RPMI8226 (cell line): ENCODE measurements at regions not wholly inside any gene's neighbourhood (a gene's known extent, or its start where the extent isn't known, plus 50 kb on each side); places are given as distances from the start of the nearest gene placed in this dataset.
"Not testable (repeated sequence)": the region's sequence is repeated elsewhere in the genome, so short reads cannot be mapped to it uniquely, and the experiment has no call there.

Experiments used
- DNase-seq: peaks from one replicate; pipeline ENCODE4 v3.0.0-alpha.2; 2015

DNA sequence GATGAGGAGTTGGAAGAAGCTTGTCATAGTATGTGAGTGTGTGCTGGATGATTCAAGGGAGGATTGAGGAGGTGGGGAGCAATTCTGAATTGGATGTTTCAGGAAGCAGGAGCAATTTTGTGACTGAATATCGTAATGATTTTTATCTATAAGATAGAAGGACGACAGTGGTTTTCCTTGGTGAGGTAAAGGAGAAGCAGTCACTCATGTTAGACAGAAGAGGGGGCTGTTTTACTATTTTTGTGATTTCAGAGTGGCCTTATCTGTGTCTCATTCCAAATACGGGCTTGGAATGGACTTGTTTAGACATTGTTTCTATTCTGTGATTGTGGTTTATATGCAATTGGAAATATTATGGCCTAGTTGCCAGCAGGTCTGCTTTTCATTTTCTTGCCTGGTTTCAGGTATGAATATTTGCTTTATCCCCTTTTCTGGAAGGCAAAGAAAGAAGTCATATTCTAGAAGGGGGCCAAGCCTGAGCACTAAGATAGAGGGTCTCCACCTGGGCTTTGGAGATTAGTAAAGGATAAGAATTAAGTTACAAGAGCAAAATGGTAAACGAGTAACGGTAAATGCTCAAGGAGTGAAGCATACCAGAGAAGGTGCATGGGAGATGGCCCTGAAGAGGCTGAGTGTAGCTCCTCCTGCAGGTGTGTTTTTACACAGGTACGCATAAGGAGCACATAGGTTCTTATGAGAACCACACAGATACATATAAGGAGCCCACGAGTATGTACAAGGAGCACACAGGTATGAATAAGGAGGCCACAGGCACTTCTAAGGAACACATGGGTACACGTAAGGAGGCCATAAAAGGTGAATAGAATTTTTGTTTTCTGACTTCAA is 124.6 kb upstream of the KCNAB1 start:
- DNase-seq = peak; percentile 50

DNA sequence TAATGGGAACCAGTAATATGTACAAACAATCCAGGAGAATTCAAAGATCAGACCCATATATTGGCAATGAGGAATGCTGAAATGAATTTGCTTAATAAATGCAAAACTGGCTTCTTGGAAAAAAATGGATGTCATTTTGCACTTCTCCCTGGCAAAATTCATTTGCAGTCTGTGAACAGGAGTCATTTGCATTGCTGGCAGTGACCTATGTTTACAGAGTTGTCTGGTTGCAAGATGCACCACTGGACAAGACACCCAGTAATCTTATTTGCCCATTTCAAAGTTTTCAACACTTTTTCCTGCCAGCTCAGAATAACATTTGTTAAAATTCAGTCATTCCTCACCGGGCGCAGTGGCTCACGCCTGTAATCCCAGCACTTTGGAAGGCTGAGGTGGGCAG is 123.5 kb upstream of the KCNAB1 start:
- no peak for DNase-seq

DNA sequence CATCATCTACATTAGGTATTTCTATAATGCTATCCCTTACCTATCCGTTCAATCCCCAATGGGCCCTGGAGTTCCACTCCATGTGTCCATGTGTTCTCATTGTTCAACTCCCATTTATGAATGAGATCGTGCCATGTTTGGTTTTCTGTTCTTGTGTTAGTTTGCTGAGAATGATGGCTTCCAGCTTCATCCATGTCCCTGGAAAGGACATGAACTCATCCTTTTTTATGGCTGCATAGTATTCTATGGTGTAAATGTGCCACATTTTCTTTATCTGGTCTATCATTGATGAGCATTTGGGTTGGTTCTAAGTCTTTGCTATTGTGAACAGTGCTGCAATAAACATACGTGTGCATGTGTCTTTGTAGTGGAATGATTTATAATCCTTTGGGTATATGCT is 122.2 kb upstream of the KCNAB1 start:
- DNase-seq = not testable (repeated sequence)

DNA sequence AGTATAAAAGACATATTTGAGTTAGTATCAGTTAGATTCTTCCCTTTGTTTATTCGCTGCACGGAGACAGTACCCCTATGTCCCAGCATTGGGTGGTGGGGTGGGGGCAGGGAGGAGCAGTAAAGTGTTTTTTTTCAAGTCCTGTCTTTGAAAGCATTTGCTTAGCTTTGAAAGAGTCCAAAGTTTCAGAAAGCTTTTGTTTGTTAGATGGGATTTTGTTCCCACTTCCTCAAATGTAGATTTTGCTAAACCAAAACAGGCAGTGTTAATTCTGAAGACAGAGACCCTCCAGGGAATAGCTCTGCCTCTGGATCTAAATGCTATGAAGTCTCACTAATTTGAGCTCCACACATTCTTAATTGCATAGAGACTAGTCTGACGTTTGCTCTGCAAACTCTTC is 114.6 kb upstream of the KCNAB1 start:
- DNase-seq = no peak

DNA sequence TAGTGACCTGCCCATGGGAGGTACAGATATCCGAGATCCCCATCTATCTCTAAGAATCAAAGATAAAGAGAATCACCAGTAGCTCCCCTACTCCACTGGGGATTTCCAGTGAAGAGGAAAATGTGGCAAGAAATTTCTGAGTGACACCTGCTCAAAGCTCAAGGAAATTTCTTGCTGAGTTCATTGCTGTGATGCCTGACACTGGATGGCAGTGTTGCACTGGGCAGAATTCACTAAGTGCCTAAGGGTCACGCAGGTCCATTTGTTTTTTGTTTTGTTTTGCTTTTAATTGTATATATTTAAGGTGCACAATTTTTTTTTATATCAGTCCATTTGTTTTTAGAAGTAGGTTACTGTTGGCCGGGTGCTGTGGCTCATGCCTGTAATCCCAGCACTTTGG is 109.5 kb upstream of the KCNAB1 start:
- DNase-seq = peak; percentile 40

DNA sequence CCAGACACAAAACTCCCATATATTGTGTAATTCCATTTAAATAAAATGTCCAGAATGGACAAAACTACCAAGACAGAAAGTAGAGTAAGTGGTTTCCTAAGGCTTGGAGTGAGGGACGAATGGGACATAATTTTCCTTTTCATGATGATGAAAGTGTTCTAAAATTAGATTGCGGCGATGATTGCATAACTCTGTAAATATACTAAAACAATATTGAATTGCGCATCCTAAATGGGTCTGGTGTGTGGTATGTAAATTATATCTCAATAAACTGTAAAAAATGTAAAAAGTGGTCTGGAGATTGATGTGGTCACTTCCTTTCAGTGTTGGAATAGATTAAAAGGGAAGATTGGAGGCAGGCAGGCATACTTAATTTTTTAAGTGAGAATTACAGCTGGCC is 105.9 kb upstream of the KCNAB1 start:
- no peak for DNase-seq

DNA sequence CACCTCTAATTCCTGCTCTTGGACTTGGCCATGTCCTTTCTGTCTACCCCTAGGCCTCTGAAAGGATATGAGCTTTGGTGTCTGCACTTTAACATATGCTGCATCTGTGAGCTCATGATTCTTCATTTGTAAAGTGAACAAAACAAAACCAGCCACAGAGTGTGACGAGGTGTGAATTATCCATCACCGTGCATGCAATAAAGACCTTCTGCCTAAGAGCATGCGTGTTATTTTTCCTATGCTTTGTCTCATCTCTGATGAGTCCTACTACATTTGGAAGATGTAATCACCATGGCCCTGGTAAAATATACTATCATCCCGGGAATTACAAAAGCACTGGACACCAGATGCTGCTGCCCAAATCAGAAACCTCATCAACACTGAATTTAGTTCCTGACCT is 103.5 kb upstream of the KCNAB1 start:
- DNase-seq = no peak

DNA sequence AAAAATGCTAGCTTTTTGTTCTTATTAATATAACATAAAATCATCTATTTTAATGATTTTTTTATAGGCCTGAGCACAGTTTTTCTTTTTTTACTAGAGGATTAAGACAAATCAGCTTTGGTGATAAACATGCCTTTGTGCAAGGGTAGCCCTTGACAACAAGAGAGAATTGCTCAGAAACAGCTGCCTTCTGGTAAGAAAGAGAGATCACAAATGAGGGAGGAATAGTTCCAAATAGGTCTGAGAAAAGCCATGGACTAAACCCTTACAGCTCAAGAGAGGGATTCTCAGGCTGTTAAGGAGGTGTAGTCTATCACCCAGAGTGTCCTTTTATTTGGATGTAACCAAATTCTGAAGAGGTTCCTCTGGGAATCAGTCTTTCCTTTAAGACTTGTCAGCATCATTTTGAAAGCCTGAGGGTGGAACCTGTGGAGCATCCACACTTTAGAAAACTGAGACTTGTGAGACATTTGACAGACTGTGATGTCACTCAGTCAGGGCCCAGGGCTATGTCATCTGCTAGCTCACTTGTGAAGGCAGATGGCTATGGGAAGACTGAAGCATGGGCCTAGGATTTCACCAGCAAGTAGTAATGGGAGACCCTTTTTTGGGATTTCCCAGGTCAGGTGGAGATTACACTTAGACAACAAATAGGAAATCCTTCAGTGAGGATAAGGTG is 102.9 kb upstream of the KCNAB1 start:
- DNase-seq = no peak

DNA sequence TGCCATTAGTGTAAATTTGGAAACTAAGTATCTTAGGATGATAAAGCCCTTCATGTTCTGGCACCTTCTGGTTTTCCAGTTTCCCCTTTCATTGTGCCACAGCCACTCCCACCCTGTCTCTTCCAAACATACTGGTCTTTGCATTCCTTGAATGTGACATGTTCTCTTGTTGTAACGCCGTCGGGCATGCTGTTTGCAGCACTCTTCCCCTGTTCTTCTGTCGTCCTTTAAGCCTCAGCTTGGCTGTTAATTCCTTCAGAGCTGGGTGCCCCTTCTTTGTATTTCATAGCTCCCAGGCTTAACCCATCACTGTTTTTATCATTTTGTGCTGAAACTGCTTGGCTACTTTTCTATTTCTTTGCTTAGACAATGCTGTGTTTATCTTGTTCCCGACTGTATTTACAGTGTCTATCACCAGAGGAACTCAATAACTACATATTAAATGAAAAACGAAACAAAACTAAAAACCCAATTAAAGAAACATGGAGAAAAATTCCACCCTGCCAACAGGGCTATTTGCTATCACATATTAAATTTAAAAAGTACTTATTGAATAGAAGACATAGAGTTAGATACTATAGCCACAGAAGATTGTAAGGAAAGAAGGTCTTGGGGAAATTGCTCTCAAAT is 95.4 kb upstream of the KCNAB1 start:
- DNase-seq = no peak

DNA sequence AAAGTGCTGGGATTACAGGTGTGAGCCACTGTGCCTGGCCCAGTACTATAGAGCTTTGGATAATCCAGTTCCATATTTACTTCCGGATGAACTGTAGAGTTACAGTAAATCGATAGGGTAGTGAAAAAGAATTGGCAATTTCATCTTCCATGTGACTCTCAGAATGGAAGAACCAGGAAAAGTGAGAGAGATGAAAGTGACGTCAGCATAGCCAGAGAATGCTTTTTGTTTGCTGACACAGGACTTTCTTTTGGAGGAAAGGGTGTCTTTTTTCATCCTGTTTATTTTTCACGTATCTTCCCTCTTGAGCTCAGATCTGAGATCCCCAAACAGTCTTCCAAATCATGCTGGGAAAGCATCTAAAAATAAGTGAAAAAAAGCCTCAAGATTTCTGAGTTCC is 91.2 kb upstream of the KCNAB1 start:
- no peak for DNase-seq

DNA sequence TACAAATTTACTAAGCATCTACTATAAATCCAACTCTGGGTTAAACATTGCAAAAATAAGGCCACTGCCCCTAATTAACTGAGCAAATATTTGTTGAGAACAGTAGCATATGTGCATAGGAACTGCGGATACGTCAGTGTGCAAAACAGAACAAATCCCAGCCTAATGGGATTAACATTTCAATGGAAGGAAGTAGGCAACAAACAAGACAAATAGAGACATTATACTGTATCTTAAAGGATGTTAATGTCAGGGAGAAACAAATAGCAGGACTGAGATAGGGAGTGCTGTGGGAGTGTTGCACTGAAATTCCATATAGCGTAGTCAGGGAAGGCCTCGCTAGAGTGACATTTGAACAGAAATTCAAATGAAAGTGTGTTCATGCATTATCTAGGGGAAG is 89.7 kb upstream of the KCNAB1 start:
- no peak for DNase-seq

DNA sequence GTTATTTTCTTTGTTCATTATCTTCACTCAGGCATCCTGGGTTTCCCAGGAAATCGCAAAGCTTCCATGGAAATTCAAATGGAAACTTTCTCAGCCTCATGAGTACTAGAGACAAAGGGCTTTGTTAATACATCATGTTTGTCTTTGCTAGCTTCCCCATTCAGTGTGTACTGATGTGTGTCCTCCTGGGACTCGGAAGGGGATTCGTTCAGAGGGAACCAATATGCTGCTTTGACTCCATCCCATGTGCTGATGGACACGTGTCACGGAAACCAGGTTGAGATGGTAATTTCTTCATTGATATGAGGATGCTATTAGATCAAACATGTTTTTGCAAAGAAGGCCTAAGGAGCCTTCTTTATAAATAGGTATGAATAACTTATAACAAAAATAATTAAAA is 87.0 kb upstream of the KCNAB1 start:
- no peak for DNase-seq

DNA sequence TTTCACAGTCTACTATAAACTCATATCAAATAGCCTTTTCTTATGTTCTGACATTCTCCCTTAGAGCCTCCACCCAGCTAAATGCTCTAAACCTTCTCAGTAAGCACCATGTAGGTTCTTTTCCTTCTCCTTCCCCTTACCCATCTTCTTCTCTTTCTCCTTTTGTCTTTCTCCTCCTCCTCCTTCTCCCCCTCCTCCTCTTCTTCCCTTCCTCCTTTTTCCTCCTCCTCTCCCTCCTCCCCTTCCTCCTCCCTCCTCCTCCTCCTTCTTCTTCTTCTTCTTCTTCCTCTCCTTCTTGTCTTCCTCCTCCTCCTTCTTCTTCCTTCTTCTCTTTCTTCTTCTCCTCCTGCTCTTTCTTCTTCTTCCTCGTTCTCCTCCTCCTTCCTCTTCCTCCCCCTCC is 85.2 kb upstream of the KCNAB1 start:
- no peak for DNase-seq

DNA sequence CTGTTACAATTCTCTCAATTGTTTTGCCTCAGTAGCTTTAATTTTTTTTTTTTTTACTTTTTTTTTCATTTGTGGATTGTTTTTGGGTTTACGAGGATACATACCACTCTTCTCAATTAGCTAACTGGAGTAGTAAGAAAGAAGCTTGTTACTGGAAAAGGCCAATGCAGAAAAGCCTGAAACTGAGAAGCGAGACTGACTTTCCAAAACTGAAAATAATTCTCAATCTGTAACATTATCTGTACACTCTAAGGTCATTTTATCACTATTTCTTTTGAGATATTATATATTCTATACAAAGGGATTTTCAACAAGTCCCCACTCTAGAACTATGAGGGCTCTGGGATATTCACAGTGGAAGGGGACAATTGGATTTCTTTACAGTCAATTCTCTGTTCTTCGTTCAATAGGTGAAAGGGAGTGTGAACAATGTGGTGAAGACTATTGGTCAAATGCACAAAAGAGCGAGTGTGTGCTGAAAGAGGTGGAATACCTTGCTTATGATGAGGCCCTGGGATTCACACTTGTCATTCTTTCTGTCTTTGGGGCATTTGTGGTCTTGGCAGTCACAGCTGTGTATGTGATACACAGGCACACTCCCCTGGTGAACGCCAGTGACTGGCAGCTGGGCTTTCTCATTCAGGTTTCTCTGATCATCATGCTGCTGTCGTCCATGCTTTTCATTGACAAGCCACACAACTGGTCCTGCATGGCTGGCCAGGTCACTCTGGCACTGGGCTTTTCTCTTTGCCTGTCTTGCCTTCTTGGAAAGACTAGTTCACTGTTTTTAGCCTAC is 83.9 kb upstream of the KCNAB1 start:
- no peak for DNase-seq

DNA sequence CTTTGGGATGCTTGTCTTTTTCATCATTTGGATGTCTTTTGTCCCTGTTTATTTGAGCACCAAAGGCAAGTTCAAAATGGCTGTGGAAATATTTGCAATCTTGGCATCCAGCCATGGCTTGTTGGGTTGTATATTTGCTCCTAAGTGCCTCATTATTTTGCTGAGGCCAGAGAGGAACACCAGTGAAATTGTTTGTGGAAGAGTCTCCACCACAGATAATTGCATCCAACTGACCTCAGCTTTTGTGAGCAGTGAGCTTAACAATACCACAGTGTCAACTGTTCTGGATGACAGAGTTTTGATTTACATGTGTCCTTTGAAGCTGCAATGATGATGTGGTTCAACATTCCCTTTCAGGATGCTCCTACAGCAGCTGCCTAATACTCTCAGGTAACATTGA is 83.0 kb upstream of the KCNAB1 start:
- DNase-seq = no peak

DNA sequence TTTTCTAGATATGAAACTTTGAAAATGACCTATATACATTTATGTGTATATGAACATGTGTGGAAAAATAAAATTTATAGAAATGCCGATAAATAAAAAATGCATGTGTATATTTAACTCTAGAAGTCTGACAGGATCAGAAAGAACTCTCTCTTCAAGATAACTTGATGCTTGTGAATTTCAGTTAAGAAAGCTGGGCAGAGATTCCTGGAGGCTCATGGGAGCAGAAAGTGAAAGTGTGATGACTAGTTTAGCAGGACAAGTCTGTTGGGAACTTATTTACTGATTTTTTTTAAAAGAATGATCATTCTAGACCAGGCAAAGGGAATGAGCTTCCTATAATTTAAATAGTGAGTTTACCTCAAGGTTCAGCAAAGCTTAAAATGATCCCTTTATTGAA is 81.5 kb upstream of the KCNAB1 start:
- no peak for DNase-seq

DNA sequence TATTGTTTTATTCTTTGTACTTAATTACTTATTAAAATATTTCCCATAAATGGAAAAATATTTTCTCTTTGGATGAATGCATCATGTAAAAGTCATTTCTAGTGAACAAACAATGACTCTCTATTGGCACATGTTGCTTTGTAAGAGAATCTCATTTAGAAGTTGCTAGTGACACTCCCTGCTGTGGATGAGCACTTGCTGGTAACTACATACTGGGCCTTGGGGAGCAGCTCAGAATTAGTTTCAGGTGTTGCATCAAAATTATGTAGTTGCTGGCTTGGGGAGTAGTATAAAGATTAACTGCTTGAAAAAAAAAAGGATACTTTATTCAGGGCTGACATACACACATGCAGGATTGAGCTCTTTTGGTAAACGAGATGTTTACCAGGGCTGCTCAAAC is 80.3 kb upstream of the KCNAB1 start:
- no peak for DNase-seq

DNA sequence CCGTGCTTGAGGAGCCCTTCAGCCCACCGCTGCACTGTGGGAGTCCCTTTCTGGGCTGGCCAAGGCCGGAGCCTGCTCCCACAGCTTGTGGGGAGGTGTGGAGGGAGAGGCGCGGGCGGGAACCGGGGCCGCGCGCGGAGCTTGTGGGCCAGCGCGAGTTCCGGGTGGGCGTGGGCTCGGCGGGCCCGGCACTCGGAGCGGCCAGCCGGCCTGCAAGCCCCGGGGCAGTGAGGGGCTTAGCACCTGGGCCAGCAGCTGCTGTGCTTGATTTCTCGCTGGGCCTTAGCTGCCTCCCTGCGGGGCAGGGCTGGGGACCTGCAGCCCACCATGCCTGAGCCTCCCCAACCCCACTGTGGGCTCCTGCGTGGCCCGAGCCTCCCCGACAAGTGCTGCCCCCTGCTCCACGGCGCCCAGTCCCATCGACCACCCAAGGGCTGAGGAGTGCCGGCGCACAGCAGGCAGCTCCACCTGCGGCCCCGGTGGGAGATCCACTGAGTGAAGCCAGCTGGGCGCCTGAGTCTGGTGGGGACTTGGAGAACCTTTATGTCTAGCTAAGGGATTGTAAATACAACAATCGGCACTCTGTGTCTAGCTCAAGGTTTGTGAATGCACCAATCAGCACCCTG is 79.0 kb upstream of the KCNAB1 start:
- DNase-seq = not testable (repeated sequence)

DNA sequence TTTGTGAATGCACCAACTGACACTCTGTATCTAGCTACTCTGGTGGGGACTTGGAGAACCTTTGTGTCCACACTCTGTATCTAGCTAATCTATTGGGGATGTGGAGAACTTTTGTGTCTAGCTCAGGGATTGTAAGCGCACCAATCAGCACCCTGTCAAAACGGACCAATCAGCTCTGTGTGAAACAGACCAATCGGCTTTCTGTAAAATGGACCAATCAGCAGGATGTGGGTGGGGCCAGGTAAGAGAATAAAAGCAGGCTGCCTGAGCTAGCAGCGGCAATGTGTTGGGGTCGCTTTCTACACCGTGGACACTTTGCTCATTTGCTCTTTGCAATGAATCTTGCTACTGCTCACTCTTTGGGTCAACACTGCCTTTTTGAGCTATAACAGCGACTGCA is 78.5 kb upstream of the KCNAB1 start:
- not testable (repeated sequence) for DNase-seq

DNA sequence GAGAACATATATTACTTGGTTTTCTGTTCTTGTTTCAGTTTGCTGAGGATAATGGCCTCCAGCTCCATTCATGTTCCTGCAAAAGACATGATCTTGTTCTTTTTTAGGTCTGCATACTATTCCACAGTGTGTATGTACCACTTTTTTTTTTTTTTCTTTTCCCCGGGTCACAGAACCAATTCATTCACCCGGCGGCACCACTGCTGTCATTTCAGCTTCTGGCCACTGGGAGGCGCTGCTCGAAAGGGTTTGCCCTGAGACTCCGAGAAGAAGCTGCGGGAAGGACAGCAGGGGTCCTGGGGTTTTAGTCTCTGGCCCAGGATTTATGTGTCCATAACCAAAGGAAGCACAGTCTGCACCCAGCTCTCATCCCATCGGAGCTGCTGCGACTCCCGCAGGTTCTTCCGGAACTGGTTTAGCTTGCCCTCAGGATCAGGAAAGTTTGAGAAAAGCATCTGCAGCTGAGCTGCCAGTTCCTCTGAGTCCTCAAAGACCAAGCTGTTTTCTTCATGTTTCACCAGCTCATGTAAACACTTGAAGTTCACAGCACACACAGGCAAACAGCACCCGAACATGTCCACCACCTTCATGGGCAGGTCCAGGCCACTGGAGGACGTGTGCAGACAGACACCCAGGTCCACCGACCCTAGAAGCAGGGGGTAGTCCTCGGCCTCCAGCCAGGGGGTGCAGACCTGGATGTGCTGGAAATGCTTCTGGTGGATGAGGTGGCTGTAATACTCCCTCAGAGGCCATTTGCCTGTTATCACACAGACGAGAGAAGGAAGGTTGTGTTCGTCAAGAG is 76.3 kb upstream of the KCNAB1 start:
- not testable (repeated sequence) for DNase-seq

DNA sequence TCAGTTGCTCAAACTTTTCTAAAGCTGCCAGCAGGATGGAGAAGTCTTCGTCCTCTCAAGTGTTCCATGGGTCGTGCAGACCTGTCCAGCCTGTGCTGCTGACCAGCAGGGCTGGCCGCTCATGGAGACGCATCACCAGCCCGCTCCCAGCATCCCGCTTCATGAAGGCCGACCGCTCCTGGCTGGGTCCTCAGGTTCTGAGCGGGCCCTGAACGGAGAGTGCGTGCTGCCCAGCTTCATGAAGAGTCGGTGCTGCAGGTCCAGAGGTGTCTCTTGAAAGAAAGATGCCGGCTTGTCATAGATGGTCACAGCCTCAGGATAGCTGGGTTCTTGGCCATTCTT is 75.8 kb upstream of the KCNAB1 start:
- DNase-seq = no peak

DNA sequence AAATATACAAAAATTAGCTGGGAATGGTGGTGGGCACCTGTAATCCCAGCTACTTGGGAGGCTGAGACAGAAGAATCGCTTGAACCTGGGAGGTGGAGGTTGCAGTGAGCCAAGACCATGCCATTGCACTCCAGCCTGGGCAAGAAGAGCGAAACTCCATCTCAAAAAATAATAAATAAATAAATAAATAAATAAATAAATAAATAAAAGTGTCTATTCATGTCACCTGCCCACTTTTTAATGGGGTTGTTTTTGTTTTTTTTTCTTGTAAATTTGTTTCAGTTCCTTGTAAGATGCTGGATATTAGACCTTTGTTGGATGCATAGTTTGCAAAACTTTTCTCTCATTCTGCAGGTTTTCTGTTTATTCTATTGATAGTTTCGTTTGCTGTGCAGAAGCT is 71.9 kb upstream of the KCNAB1 start:
- DNase-seq = not testable (repeated sequence)
